A549 (cell line): ENCODE measurements at regions not wholly inside any gene's neighbourhood (a gene's known extent, or its start where the extent isn't known, plus 50 kb on each side); places are given as distances from the start of the nearest gene placed in this dataset.

Experiments used
- ATAC-seq, 2 experiments: fragments of 200-7000 bp in 1 of 2; fragments of >200 bp in 1 of 2; cut with Nextera tagmentation in 1 of 2; cut with Tn5 transposase in 1 of 2; 3 replicates each; pipeline versions ENCODE4 v1.8.0 to v1.9.1; 2018 to 2020; ENCODE audit warnings: mild to moderate bottlenecking in 1 of 2, moderate library complexity in 1 of 2
- CTCF ChIA-PET: fragments of 300-600 bp; sonication (Branson Sonifier 250); formaldehyde crosslinking; extraction: SDS; loops from one replicate; lab custom pipeline; 2021; ENCODE audit warnings: antibody characterized with exemption, inconsistent platforms; lab: Yijun Ruan, JAX
- POLR2A ChIA-PET: fragments of 350-600 bp; formaldehyde crosslinking; extraction: SDS; loops from one replicate; lab custom pipeline; 2021; ENCODE audit warnings: antibody characterized with exemption, inconsistent platforms; lab: Yijun Ruan, JAX
- DNase-seq, 2 experiments: peaks; one replicate each; pipeline versions ENCODE4 v3.0.0 to v3.0.0-alpha.2; 2011 to 2016; ENCODE audit warnings: low read depth in 1 of 2, low spot score in 1 of 2
- FAIRE-seq: peaks from 2 replicates; lab custom pipeline; 2011; peaks lifted over from hg19 to GRCh38; lab: Jason Lieb, UNC
- H3K27ac ChIP-seq, 2 experiments: fragments of >200 bp; sonication (Bioruptor Twin); formaldehyde crosslinking; 3 replicates each; pipeline ENCODE4 v1.5.1; 2016 to 2017
- H3K4me1 ChIP-seq: fragments of >200 bp; sonication (Bioruptor Twin); formaldehyde crosslinking; 3 replicates; pipeline ENCODE4 v1.6.1; 2016
- H3K4me2 ChIP-seq: fragments of >200 bp; sonication (Bioruptor Twin); formaldehyde crosslinking; 3 replicates; pipeline ENCODE4 v1.6.1; 2016
- H3K4me3 ChIP-seq: fragments of >200 bp; sonication (Bioruptor Twin); formaldehyde crosslinking; 3 replicates; pipeline ENCODE4 v1.5.1; 2016
- H3K9me3 ChIP-seq: fragments of >200 bp; sonication (Bioruptor Twin); formaldehyde crosslinking; 3 replicates; pipeline ENCODE4 v1.6.1; 2016
- CBX8 ChIP-seq: fragments of 200-600 bp; sonication (generic); IDR thresholded peaks from 2 replicates; pipeline ENCODE4 v1.6.1; 2016
- CHD2 ChIP-seq: fragments of 150-350 bp; IDR thresholded peaks from 2 replicates; pipeline ENCODE4 v1.6.1; 2014; ENCODE audit warnings: low read length; ENCODE audit not compliant: partially characterized antibody
- CHD4 ChIP-seq: fragments of 200-600 bp; sonication (generic); IDR thresholded peaks from 2 replicates; pipeline ENCODE4 v1.6.1; 2016; ENCODE audit warnings: antibody characterized with exemption, mild to moderate bottlenecking, borderline replicate concordance
- EHMT2 ChIP-seq: fragments of 200-600 bp; sonication (generic); IDR thresholded peaks from 2 replicates; pipeline ENCODE4 v1.6.1; 2016; ENCODE audit warnings: antibody characterized with exemption, low read depth, mild to moderate bottlenecking, moderate library complexity
- ESRRA ChIP-seq: fragments of 150-350 bp; IDR thresholded peaks from 2 replicates; pipeline ENCODE4 v1.6.1; 2014; ENCODE audit warnings: mild to moderate bottlenecking, low read length, borderline replicate concordance
- FOSB ChIP-seq: fragments of 250-450 bp; sonication (Bioruptor Pico); IDR thresholded peaks from 2 replicates; pipeline ENCODE4 v1.5.0; 2020; ENCODE audit warnings: mild to moderate bottlenecking, moderate library complexity
- FOXS1 ChIP-seq: fragments of 250-450 bp; sonication (Bioruptor Pico); IDR thresholded peaks from 2 replicates; pipeline ENCODE4 v1.5.0; 2020; ENCODE audit warnings: mild to moderate bottlenecking, moderate library complexity
- GATA3 ChIP-seq: IDR thresholded peaks from 2 replicates; pipeline ENCODE4 v1.6.1; 2012; ENCODE audit warnings: borderline replicate concordance
- MAFK ChIP-seq: fragments of 450-650 bp; IDR thresholded peaks from 2 replicates; pipeline ENCODE4 v1.6.1; 2014; ENCODE audit not compliant: partially characterized antibody
- NFE2L2 ChIP-seq: fragments of 150-350 bp; conservative IDR thresholded peaks from 2 replicates; pipeline ENCODE4 v1.6.1; 2014; ENCODE audit warnings: low read length
- RAD21 ChIP-seq, 2 experiments: fragments of >200 bp in 1 of 2; sonication (Bioruptor Twin) in 1 of 2; formaldehyde crosslinking in 1 of 2; IDR thresholded peaks in 1 of 2; conservative IDR thresholded peaks in 1 of 2; 2 replicates in 1 of 2; 3 replicates in 1 of 2; pipeline ENCODE4 v1.6.1; 2012 to 2018; ENCODE audit warnings: inconsistent platforms in 1 of 2
- RARB ChIP-seq: fragments of 250-450 bp; sonication (Bioruptor Pico); IDR thresholded peaks from 2 replicates; pipeline ENCODE4 v1.8.0; 2021; ENCODE audit warnings: mild to moderate bottlenecking, moderate library complexity
- RFX5 ChIP-seq: fragments of 450-650 bp; IDR thresholded peaks from 2 replicates; pipeline ENCODE4 v1.7.1; 2014; ENCODE audit warnings: antibody characterized with exemption, mild to moderate bottlenecking, moderate library complexity
- SMC3 ChIP-seq: fragments of >200 bp; sonication (Bioruptor Twin); formaldehyde crosslinking; IDR thresholded peaks from 3 replicates; pipeline ENCODE4 v1.6.1; 2018; ENCODE audit warnings: inconsistent platforms
- TFCP2L1 ChIP-seq: fragments of 250-450 bp; sonication (Bioruptor Pico); IDR thresholded peaks from 2 replicates; pipeline ENCODE4 v1.5.0; 2021; ENCODE audit warnings: mild to moderate bottlenecking
- ZNF302 ChIP-seq: fragments of 250-450 bp; sonication (Bioruptor Pico); IDR thresholded peaks from 2 replicates; pipeline ENCODE4 v1.9.0; 2021; ENCODE audit warnings: inconsistent platforms, mild to moderate bottlenecking, moderate library complexity
- WGBS: methylation state at CpG from one replicate; pipeline ENCODE4 v1.1.6; 2017; ENCODE audit errors: missing lambda C conversion rate; 5-methylcytosine and 5-hydroxymethylcytosine counted together
- TF ChIP-seq, protein P1 (sequence below): fragments of 150-350 bp; IDR thresholded peaks from 2 replicates; pipeline ENCODE4 v1.6.1; 2014; ENCODE audit warnings: low read depth, mild to moderate bottlenecking, low read length
- TF ChIP-seq, protein P2 (sequence below): IDR thresholded peaks from 2 replicates; pipeline ENCODE4 v1.6.1; 2012
- TF ChIP-seq, protein P3 (sequence below): fragments of 200-600 bp; sonication (generic); IDR thresholded peaks from 2 replicates; pipeline ENCODE4 v1.6.1; 2016; ENCODE audit warnings: antibody characterized with exemption, mild to moderate bottlenecking, moderate library complexity
- TF ChIP-seq, protein P4 (sequence below): fragments of >200 bp; sonication (Bioruptor Twin); formaldehyde crosslinking; IDR thresholded peaks from 3 replicates; pipeline ENCODE4 v1.6.1; 2016

DNA sequence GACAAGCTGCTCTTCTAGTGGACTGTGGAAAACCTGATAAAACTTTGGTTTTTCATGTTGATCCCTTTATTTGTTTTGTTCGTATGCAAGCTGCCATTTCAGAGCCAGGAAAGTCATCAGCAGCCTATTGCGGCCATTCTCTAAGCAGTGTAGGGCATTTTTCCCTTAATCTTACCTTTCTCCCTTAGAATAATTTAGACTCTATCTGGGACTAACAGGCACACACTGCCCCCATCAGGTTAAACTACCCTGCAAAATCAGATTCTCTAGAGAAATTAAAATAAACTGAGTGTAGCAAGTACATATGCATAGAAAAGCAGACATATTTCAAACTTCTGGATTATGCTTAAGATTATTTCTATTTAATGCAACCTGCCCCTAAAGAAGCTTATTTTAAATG, 347.5 kb downstream of the METTL4 start (continued):
- TF ChIP-seq, protein P1, sequence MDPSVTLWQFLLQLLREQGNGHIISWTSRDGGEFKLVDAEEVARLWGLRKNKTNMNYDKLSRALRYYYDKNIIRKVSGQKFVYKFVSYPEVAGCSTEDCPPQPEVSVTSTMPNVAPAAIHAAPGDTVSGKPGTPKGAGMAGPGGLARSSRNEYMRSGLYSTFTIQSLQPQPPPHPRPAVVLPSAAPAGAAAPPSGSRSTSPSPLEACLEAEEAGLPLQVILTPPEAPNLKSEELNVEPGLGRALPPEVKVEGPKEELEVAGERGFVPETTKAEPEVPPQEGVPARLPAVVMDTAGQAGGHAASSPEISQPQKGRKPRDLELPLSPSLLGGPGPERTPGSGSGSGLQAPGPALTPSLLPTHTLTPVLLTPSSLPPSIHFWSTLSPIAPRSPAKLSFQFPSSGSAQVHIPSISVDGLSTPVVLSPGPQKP = no peak
- TF ChIP-seq FOXS1 (CRISPR knock-in tag) (no peak), EHMT2 (no peak), RAD21 (conservative IDR thresholded peaks at IDR 0.05 in 1 of 2, IDR thresholded peaks at IDR 0.05 in 1 of 2) (peak; percentile 51 to 60), ESRRA (no peak), SMC3 (0 out of 3 replicates have a peak, but pooled peaks have one; percentile 21), RARB (CRISPR knock-in tag) (no peak), RFX5 (no peak)

DNA sequence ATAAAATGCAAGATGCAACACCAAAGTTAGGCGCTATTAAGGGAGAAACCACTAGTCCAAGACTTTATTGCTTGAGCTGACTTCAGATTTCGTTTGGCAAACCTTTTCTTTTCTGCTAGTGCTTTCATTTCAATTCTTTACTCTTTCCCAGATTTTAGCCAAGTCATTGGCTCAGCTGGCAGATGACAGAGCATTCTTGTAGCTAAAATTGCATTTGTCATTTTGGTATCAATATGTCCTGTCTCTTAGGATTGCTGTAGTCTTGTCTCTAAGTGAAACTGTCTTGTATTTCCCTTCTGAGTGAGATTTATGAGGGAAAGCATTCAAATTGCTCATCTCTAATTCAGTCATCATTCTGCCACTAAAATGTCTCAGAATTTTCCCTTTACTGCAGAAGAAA, 335.1 kb downstream of the METTL4 start:
- H3K4me1 ChIP-seq = no peaks in the 10 kb centered on the region
- no peaks in the 10 kb centered on the region for H3K9me3 ChIP-seq
- POLR2A ChIA-PET = no interaction called here
- no peak overlapping the region for H3K4me2 ChIP-seq
- H3K4me3 ChIP-seq = no peak overlapping the region
- no peak overlapping the region for H3K27ac ChIP-seq
- 45% methylated on average over 2 of the region's 2 CpGs for WGBS
- TF ChIP-seq ESRRA = no peak
- TF ChIP-seq CHD2 = no peak
- TF ChIP-seq, protein P2, sequence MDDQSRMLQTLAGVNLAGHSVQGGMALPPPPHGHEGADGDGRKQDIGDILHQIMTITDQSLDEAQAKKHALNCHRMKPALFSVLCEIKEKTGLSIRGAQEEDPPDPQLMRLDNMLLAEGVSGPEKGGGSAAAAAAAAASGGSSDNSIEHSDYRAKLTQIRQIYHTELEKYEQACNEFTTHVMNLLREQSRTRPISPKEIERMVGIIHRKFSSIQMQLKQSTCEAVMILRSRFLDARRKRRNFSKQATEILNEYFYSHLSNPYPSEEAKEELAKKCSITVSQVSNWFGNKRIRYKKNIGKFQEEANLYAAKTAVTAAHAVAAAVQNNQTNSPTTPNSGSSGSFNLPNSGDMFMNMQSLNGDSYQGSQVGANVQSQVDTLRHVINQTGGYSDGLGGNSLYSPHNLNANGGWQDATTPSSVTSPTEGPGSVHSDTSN = no peak
- TF ChIP-seq MAFK = no peak
- TF ChIP-seq ZNF302 (CRISPR knock-in tag) = no peak
- no peak for TF ChIP-seq CBX8
- no peak for TF ChIP-seq CHD4
- TF ChIP-seq, all 56 proteins: peak for 0
- DNase-seq (no peak), ATAC-seq (no peak), FAIRE-seq (no peak)
- CTCF ChIA-PET = no interaction called here

DNA sequence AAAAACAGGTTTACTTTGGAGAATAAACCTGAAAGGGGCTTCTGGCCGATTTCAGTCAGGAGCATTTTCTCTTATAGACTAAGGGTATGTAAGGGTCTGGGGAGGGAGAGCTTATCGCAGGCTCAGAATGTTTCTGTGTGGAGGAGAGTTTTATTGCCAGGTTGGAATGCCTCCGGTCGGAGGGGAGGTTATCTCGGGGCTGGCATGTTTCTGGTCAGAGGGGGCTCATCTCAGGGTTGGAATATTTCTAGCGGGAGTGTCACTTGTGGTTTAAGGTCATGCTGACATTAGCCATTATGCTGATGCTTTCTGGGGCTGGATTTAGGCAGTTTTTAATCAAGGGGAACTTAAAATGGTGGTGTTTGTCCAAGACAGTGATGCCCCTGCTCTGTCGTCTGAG, 333.6 kb downstream of the METTL4 start:
- DNase-seq = no peak
- Histone ChIP-seq H3K9me3 (no peaks in the 10 kb centered on the region), H3K4me1 (no peaks in the 10 kb centered on the region), H3K4me3 (no peak overlapping the region), H3K4me2 (no peak overlapping the region), H3K27ac (no peak overlapping the region)
- 70% methylated on average over 7 of the region's 7 CpGs for WGBS
- TF ChIP-seq TFCP2L1 (CRISPR knock-in tag) (no peak), GATA3 (no peak), FOSB (CRISPR knock-in tag) (no peak), MAFK (no peak), NFE2L2 (no peak)
- TF ChIP-seq, protein P3, sequence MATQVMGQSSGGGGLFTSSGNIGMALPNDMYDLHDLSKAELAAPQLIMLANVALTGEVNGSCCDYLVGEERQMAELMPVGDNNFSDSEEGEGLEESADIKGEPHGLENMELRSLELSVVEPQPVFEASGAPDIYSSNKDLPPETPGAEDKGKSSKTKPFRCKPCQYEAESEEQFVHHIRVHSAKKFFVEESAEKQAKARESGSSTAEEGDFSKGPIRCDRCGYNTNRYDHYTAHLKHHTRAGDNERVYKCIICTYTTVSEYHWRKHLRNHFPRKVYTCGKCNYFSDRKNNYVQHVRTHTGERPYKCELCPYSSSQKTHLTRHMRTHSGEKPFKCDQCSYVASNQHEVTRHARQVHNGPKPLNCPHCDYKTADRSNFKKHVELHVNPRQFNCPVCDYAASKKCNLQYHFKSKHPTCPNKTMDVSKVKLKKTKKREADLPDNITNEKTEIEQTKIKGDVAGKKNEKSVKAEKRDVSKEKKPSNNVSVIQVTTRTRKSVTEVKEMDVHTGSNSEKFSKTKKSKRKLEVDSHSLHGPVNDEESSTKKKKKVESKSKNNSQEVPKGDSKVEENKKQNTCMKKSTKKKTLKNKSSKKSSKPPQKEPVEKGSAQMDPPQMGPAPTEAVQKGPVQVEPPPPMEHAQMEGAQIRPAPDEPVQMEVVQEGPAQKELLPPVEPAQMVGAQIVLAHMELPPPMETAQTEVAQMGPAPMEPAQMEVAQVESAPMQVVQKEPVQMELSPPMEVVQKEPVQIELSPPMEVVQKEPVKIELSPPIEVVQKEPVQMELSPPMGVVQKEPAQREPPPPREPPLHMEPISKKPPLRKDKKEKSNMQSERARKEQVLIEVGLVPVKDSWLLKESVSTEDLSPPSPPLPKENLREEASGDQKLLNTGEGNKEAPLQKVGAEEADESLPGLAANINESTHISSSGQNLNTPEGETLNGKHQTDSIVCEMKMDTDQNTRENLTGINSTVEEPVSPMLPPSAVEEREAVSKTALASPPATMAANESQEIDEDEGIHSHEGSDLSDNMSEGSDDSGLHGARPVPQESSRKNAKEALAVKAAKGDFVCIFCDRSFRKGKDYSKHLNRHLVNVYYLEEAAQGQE = no peak
- TF ChIP-seq, protein P4, sequence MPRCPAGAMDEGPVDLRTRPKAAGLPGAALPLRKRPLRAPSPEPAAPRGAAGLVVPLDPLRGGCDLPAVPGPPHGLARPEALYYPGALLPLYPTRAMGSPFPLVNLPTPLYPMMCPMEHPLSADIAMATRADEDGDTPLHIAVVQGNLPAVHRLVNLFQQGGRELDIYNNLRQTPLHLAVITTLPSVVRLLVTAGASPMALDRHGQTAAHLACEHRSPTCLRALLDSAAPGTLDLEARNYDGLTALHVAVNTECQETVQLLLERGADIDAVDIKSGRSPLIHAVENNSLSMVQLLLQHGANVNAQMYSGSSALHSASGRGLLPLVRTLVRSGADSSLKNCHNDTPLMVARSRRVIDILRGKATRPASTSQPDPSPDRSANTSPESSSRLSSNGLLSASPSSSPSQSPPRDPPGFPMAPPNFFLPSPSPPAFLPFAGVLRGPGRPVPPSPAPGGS = no peak
- TF ChIP-seq, protein P2 = no peak
- no peak for ATAC-seq
- ChIA-PET POLR2A (no interaction called here), CTCF (interaction anchor here (0.7 to 1.0 kb wide), 2 partner anchors 12 to 14 kb away, joined by 3 read pairs; no protein-coding TSS in a partner anchor)
- FAIRE-seq = no peak
